ENCODE measurements at regions not wholly inside any gene's neighbourhood (a gene's known extent, or its start where the extent isn't known, plus 50 kb on each side); places are given as distances from the start of the nearest gene placed in this dataset.

- no peak for TF ChIP-seq CTCF (IDR thresholded peaks at IDR 0.05)
- TF ChIP-seq POLR2A (IDR thresholded peaks at IDR 0.05): no peak
These were observed 68.7 kb upstream of the SEC61G start for GRCh38 chr7:54827734-54828133.
